Astrocyte (in vitro differentiated cells and primary cell): ENCODE measurements at regions not wholly inside any gene's neighbourhood (a gene's known extent, or its start where the extent isn't known, plus 50 kb on each side); places are given as distances from the start of the nearest gene placed in this dataset.

ENCODE experiments used
- EZH2 ChIP-seq: IDR thresholded peaks from 2 replicates; pipeline ENCODE4 v1.6.1; 2012; ENCODE audit warnings: mild to moderate bottlenecking, low read length, inconsistent platforms; ENCODE audit not compliant: insufficient read depth
- TF ChIP-seq, protein P1 (sequence below): IDR thresholded peaks from 2 replicates; pipeline ENCODE4 v1.5.1; 2011; ENCODE audit warnings: low read depth, mild to moderate bottlenecking, inconsistent platforms, low read length, moderate library complexity; ENCODE audit not compliant: insufficient read depth

GRCh38 chr20:37616110-37616425 is 77.8 kb upstream of the CTNNBL1 start:
- TF ChIP-seq, protein P1, sequence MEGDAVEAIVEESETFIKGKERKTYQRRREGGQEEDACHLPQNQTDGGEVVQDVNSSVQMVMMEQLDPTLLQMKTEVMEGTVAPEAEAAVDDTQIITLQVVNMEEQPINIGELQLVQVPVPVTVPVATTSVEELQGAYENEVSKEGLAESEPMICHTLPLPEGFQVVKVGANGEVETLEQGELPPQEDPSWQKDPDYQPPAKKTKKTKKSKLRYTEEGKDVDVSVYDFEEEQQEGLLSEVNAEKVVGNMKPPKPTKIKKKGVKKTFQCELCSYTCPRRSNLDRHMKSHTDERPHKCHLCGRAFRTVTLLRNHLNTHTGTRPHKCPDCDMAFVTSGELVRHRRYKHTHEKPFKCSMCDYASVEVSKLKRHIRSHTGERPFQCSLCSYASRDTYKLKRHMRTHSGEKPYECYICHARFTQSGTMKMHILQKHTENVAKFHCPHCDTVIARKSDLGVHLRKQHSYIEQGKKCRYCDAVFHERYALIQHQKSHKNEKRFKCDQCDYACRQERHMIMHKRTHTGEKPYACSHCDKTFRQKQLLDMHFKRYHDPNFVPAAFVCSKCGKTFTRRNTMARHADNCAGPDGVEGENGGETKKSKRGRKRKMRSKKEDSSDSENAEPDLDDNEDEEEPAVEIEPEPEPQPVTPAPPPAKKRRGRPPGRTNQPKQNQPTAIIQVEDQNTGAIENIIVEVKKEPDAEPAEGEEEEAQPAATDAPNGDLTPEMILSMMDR = no peak
- TF ChIP-seq EZH2 = no peak
